Activated CD8-positive, alpha-beta T cell treated with anti-CD3 and anti-CD28 coated beads for 36 hours (primary cell): ENCODE measurements at regions not wholly inside any gene's neighbourhood (a gene's known extent, or its start where the extent isn't known, plus 50 kb on each side); places are given as distances from the start of the nearest gene placed in this dataset.

Experiments used
- ATAC-seq: fragments of 200-7000 bp; cut with Tn5 transposase; one replicate; pipeline ENCODE4 v1.10.0; 2021; ENCODE audit warnings: mild to moderate bottlenecking, moderate library complexity
- CTCF ChIA-PET: fragments of 350-600 bp; sonication (Branson Sonifier 250); formaldehyde crosslinking; loops from one replicate; lab custom pipeline; 2021; ENCODE audit warnings: antibody characterized with exemption; lab: Charles Lee
- POLR2A ChIA-PET: fragments of 350-600 bp; sonication (Branson Sonifier 250); formaldehyde crosslinking; loops from one replicate; lab custom pipeline; 2021; ENCODE audit warnings: antibody characterized with exemption; lab: Charles Lee
- DNase-seq: peaks from one replicate; pipeline ENCODE4 v3.0.0-alpha.2; 2020
- H3K27ac Mint-ChIP-seq: one replicate; pipeline ENCODE4 v1.8.0; 2021; ENCODE audit warnings: mild to moderate bottlenecking, mixed read lengths
- H3K27me3 Mint-ChIP-seq: one replicate; pipeline ENCODE4 v1.8.0; 2021; ENCODE audit warnings: mixed read lengths
- H3K36me3 Mint-ChIP-seq: one replicate; pipeline ENCODE4 v1.8.0; 2021; ENCODE audit warnings: low read depth, mixed read lengths
- H3K4me1 Mint-ChIP-seq: one replicate; pipeline ENCODE4 v1.8.0; 2021; ENCODE audit warnings: low read depth, mixed read lengths
- H3K4me3 Mint-ChIP-seq: one replicate; pipeline ENCODE4 v1.8.0; 2021; ENCODE audit warnings: mild to moderate bottlenecking, moderate library complexity, mixed read lengths
- H3K9me3 Mint-ChIP-seq: one replicate; pipeline ENCODE4 v1.8.0; 2021; ENCODE audit warnings: mixed read lengths
- intact Hi-C: fragments of 100-400 bp; cut with micrococcal nuclease; formaldehyde crosslinking; loops from one replicate; pipeline ENCODE4 v1.10.0; 2022
- TF ChIP-seq, protein P1 (sequence below): fragments of 200-600 bp; IDR thresholded peaks from one replicate; pipeline ENCODE4 v1.8.0; 2022; ENCODE audit warnings: antibody characterized with exemption, mild to moderate bottlenecking

- Mint-ChIP-seq H3K4me3 (no peak overlapping the region), H3K4me1 (no peaks in the 10 kb centered on the region), H3K36me3 (no peaks in the 10 kb centered on the region), H3K9me3 (no peaks in the 10 kb centered on the region), H3K27ac (no peak overlapping the region), H3K27me3 (peaks cover 7% of the 10 kb centered on the region)
- intact Hi-C loops = no loop called here
- TF ChIP-seq, protein P1, sequence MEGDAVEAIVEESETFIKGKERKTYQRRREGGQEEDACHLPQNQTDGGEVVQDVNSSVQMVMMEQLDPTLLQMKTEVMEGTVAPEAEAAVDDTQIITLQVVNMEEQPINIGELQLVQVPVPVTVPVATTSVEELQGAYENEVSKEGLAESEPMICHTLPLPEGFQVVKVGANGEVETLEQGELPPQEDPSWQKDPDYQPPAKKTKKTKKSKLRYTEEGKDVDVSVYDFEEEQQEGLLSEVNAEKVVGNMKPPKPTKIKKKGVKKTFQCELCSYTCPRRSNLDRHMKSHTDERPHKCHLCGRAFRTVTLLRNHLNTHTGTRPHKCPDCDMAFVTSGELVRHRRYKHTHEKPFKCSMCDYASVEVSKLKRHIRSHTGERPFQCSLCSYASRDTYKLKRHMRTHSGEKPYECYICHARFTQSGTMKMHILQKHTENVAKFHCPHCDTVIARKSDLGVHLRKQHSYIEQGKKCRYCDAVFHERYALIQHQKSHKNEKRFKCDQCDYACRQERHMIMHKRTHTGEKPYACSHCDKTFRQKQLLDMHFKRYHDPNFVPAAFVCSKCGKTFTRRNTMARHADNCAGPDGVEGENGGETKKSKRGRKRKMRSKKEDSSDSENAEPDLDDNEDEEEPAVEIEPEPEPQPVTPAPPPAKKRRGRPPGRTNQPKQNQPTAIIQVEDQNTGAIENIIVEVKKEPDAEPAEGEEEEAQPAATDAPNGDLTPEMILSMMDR = no peak
- CTCF ChIA-PET = no interaction called here
- POLR2A ChIA-PET = interaction anchor here (0.8 kb wide), 1 partner anchor 420 kb away, joined by 3 read pairs; no protein-coding TSS in a partner anchor
- ATAC-seq = no peak
- no peak for DNase-seq
These were observed 89.7 kb upstream of the NR4A3 start for GRCh38 chr9:99731950-99732349.

GRCh38 chr9:99732715-99733114 lies 89.0 kb upstream of the NR4A3 start:
- H3K4me3 Mint-ChIP-seq = no peak overlapping the region
- POLR2A ChIA-PET = no interaction called here
- H3K9me3 Mint-ChIP-seq = no peaks in the 10 kb centered on the region
- intact Hi-C loops = no loop called here
- TF ChIP-seq, protein P1 = no peak
- H3K36me3 Mint-ChIP-seq = no peaks in the 10 kb centered on the region
- DNase-seq (no peak), ATAC-seq (no peak)
- H3K27me3 Mint-ChIP-seq = peaks cover 11% of the 10 kb centered on the region
- no peak overlapping the region for H3K27ac Mint-ChIP-seq
- CTCF ChIA-PET = no interaction called here
- no peaks in the 10 kb centered on the region for H3K4me1 Mint-ChIP-seq

DNA sequence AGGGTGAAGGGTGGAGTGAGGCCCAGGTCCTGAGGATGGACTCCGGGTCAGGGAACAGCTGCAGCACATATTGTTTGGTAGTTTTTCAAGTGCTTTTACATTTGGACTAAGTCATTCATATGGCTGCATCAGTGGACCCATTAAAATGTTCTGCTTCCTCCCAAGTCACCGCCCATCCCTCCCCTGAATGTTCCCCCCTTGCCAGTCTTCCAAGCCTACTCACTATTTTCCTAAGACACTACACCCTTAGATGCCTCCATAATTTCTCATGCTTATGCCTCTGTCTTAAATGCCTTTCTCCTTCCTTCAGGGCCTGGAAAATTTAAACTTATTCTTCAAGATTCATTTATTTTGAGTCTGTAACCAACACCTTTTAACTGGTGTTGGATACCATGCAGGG lies 86.6 kb upstream of the NR4A3 start:
- no peak for ATAC-seq
- no peaks in the 10 kb centered on the region for H3K9me3 Mint-ChIP-seq
- H3K36me3 Mint-ChIP-seq = no peaks in the 10 kb centered on the region
- H3K27ac Mint-ChIP-seq = no peak overlapping the region
- TF ChIP-seq, protein P1 = no peak
- POLR2A ChIA-PET = no interaction called here
- H3K4me3 Mint-ChIP-seq = no peak overlapping the region
- CTCF ChIA-PET = no interaction called here
- H3K4me1 Mint-ChIP-seq = no peaks in the 10 kb centered on the region
- peaks cover 9% of the 10 kb centered on the region for H3K27me3 Mint-ChIP-seq
- intact Hi-C loops = no loop called here
- DNase-seq = no peak

DNA sequence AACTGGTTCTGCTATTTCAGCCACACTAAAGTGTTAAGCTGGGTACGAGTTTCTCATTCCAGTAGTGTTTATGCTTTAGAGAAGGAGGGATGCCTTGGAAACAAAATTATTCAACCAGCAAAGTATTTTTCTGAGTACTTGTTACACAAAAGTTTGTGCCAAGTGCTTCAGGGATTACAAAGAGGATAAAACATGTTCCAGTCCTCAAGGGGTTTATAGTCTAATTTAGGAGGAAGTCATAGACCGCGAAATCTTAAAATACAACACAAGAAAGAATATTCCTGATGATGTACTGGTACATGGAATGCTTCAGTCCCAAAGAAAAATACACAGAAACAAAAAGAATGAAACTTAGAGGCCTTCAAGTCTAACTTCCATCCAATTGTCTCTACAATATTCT lies 85.4 kb upstream of the NR4A3 start:
- intact Hi-C loops = no loop called here
- ATAC-seq = no peak
- CTCF ChIA-PET = no interaction called here

GRCh38 chr9:99737649-99738048 lies 84.0 kb upstream of the NR4A3 start:
- H3K4me1 Mint-ChIP-seq = no peaks in the 10 kb centered on the region
- ATAC-seq (no peak), DNase-seq (no peak)
- CTCF ChIA-PET = no interaction called here
- H3K27me3 Mint-ChIP-seq = peaks cover 8% of the 10 kb centered on the region
- TF ChIP-seq, protein P1 = no peak
- intact Hi-C loops = no loop called here
- no peak overlapping the region for H3K4me3 Mint-ChIP-seq
- POLR2A ChIA-PET = no interaction called here
- H3K27ac Mint-ChIP-seq = no peak overlapping the region
- H3K36me3 Mint-ChIP-seq = no peaks in the 10 kb centered on the region
- no peaks in the 10 kb centered on the region for H3K9me3 Mint-ChIP-seq

More for the DNA sequence above, 85.4 kb upstream of the NR4A3 start:
- POLR2A ChIA-PET = no interaction called here
- peaks cover 8% of the 10 kb centered on the region for H3K27me3 Mint-ChIP-seq
- no peak for DNase-seq
- TF ChIP-seq, protein P1 = no peak
- no peak overlapping the region for H3K4me3 Mint-ChIP-seq
- H3K27ac Mint-ChIP-seq = no peak overlapping the region
- H3K36me3 Mint-ChIP-seq = no peaks in the 10 kb centered on the region
- no peaks in the 10 kb centered on the region for H3K4me1 Mint-ChIP-seq
- H3K9me3 Mint-ChIP-seq = no peaks in the 10 kb centered on the region
